ENCODE measurements at regions not wholly inside any gene's neighbourhood (a gene's known extent, or its start where the extent isn't known, plus 50 kb on each side); places are given as distances from the start of the nearest gene placed in this dataset.

- no peaks in the 10 kb centered on the region for H3K27me3 ChIP-seq (replicated peaks; ENCODE audit: insufficient read depth)
- no peaks in the 10 kb centered on the region for H3K4me1 ChIP-seq (ENCODE audit: control insufficient read depth in 1 of 2, low read depth in 2 of 2)
- no peak for DNase-seq (ENCODE audit: low spot score)
- H3K36me3 ChIP-seq = no peaks in the 10 kb centered on the region
- no peak for TF ChIP-seq CTCF (IDR thresholded peaks at IDR 0.05)
- no peak overlapping the region for H3K4me3 ChIP-seq
- H3K27ac ChIP-seq = no peak overlapping the region
- H3K9me3 ChIP-seq = peaks cover 3% of the 10 kb centered on the region
- no peak for ATAC-seq (ENCODE audit: insufficient number of reproducible peaks, low FRiP score, low read depth)
Observed at GRCh38 chr9:115250621-115251032, 132.7 kb upstream of the TNC start.

GRCh38 chr9:115254287-115255180 is 136.6 kb upstream of the TNC start:
- Histone ChIP-seq H3K27me3 (replicated peaks; ENCODE audit: insufficient read depth) (no peaks in the 10 kb centered on the region), H3K4me1 (ENCODE audit: control insufficient read depth in 1 of 2, low read depth in 2 of 2) (no peaks in the 10 kb centered on the region), H3K36me3 (no peaks in the 10 kb centered on the region), H3K4me3 (no peak overlapping the region), H3K9me3 (peaks cover 3% of the 10 kb centered on the region), H3K27ac (no peak overlapping the region)
- no peak for ATAC-seq (ENCODE audit: insufficient number of reproducible peaks, low FRiP score, low read depth)
- no peak for TF ChIP-seq CTCF (IDR thresholded peaks at IDR 0.05)
- no peak for DNase-seq (ENCODE audit: low spot score)

- no peak overlapping the region for H3K4me3 ChIP-seq
- H3K36me3 ChIP-seq = no peaks in the 10 kb centered on the region
- DNase-seq (ENCODE audit: low spot score) (no peak), ATAC-seq (ENCODE audit: insufficient number of reproducible peaks, low FRiP score, low read depth) (no peak)
- no peak for TF ChIP-seq CTCF (IDR thresholded peaks at IDR 0.05)
- H3K27ac ChIP-seq = no peak overlapping the region
- peaks cover 9 to 14% of the 10 kb centered on the region in 2 donors for H3K4me1 ChIP-seq (ENCODE audit: control insufficient read depth in 1 of 2, low read depth in 2 of 2)
- no peaks in the 10 kb centered on the region for H3K27me3 ChIP-seq (replicated peaks; ENCODE audit: insufficient read depth)
- no peaks in the 10 kb centered on the region for H3K9me3 ChIP-seq
Observed at GRCh38 chr9:115261656-115262081, 143.7 kb upstream of the TNC start.

GRCh38 chr9:115262477-115262876 is 144.5 kb upstream of the TNC start:
- no peak for TF ChIP-seq CTCF (IDR thresholded peaks at IDR 0.05)
- H3K27me3 ChIP-seq (replicated peaks; ENCODE audit: insufficient read depth) = no peaks in the 10 kb centered on the region
- H3K4me3 ChIP-seq = no peak overlapping the region
- no peaks in the 10 kb centered on the region for H3K9me3 ChIP-seq
- no peak overlapping the region for H3K27ac ChIP-seq
- no peaks in the 10 kb centered on the region for H3K36me3 ChIP-seq
- no peak for ATAC-seq (ENCODE audit: insufficient number of reproducible peaks, low FRiP score, low read depth)
- peaks cover 9 to 14% of the 10 kb centered on the region in 2 donors for H3K4me1 ChIP-seq (ENCODE audit: control insufficient read depth in 1 of 2, low read depth in 2 of 2)
- no peak for DNase-seq (ENCODE audit: low spot score)

GRCh38 chr9:115262952-115263351 is 145.0 kb upstream of the TNC start:
- Histone ChIP-seq H3K4me3 (no peak overlapping the region), H3K27ac (no peak overlapping the region), H3K9me3 (no peaks in the 10 kb centered on the region), H3K36me3 (no peaks in the 10 kb centered on the region), H3K4me1 (ENCODE audit: control insufficient read depth in 1 of 2, low read depth in 2 of 2) (peaks cover 9 to 14% of the 10 kb centered on the region in 2 donors), H3K27me3 (replicated peaks; ENCODE audit: insufficient read depth) (no peaks in the 10 kb centered on the region)
- DNase-seq (ENCODE audit: low spot score) (no peak), ATAC-seq (ENCODE audit: insufficient number of reproducible peaks, low FRiP score, low read depth) (no peak)
- TF ChIP-seq CTCF (IDR thresholded peaks at IDR 0.05) = no peak

All from thoracic aorta (tissue), 2 donors.